Gastroesophageal sphincter (tissue), 4 donors: ENCODE measurements at regions not wholly inside any gene's neighbourhood (a gene's known extent, or its start where the extent isn't known, plus 50 kb on each side); places are given as distances from the start of the nearest gene placed in this dataset.

ENCODE experiments used
- ATAC-seq: fragments of 150-250 bp; one replicate; pipeline ENCODE4 v1.9.1; 2016; ENCODE audit warnings: mild to moderate bottlenecking, moderate library complexity
- H3K27ac ChIP-seq, 4 donors: fragments of 200-600 bp; sonication (generic) in 3 of 4; 1 replicate in 3 of 4; 2 replicates in 1 of 4; pipeline ENCODE4 v1.5.1; 2016 to 2019
- H3K27me3 ChIP-seq: fragments of 200-600 bp; sonication (generic); one replicate; pipeline ENCODE4 v1.5.1; 2019
- H3K36me3 ChIP-seq, 2 donors: fragments of 200-600 bp; sonication (generic); one replicate each; pipeline ENCODE4 v1.5.1; 2019; ENCODE audit warnings: control low read depth in 1 of 2
- H3K4me1 ChIP-seq, 3 donors: fragments of 200-600 bp; sonication (generic); 1 replicate in 2 of 3; 2 replicates in 1 of 3; pipeline ENCODE4 v1.5.1; 2016 to 2019; ENCODE audit warnings: control low read depth in 2 of 3
- H3K4me3 ChIP-seq, 2 donors: fragments of 200-600 bp; sonication (generic); one replicate each; pipeline ENCODE4 v1.5.1; 2019; ENCODE audit warnings: mild to moderate bottlenecking in 1 of 2, moderate library complexity in 1 of 2
- H3K9me3 ChIP-seq, 3 donors: fragments of 200-600 bp; sonication (generic); one replicate each; pipeline ENCODE4 v1.5.1; 2017 to 2019; ENCODE audit warnings: control low read depth in 2 of 3
- EP300 ChIP-seq: sonication (generic); formaldehyde crosslinking; IDR thresholded peaks from one replicate; pipeline ENCODE4 v1.6.1; 2017; ENCODE audit warnings: antibody characterized with exemption, mild to moderate bottlenecking
- POLR2A ChIP-seq, 2 donors: fragments of 450-650 bp; IDR thresholded peaks; one replicate each; pipeline ENCODE4 v1.6.1; 2017; ENCODE audit warnings: antibody characterized with exemption in 2 of 2, mild to moderate bottlenecking in 2 of 2, moderate library complexity in 1 of 2
- POLR2AphosphoS5 ChIP-seq: sonication (generic); formaldehyde crosslinking; IDR thresholded peaks from one replicate; pipeline ENCODE4 v1.6.1; 2017; ENCODE audit warnings: antibody characterized with exemption
- WGBS, 2 donors: methylation state at CpG; one replicate each; pipeline ENCODE4 v1.1.5; 2018; ENCODE audit warnings: low coverage in 1 of 2; 5-methylcytosine and 5-hydroxymethylcytosine counted together
- TF ChIP-seq, protein P1 (sequence below), 4 experiments: fragments of 200-600 bp in 2 of 4; fragments of 450-650 bp in 2 of 4; sonication (generic) in 1 of 4; IDR thresholded peaks; one replicate each; pipeline ENCODE4 v1.5.1; 2017 to 2019; ENCODE audit warnings: antibody characterized with exemption in 4 of 4, mild to moderate bottlenecking in 2 of 4, moderate library complexity in 2 of 4

DNA sequence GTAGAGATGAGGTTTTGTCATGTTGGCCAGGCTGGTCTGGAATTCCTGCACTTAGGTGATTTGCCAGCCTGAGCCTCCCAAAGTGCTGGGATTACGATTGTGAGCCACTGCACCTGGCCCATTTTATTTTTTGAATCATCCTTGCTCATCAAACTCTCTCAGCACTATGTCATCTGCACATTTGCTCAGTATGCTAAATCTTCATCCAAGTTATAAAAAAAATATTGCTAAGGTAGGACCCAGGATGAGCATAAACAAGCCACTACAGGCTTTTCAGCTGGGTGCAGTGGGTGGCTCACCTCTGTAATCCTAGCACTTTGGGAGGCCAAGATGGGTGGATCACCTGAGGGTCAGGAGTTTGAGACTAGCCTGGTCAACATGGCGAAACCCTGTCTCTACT, 510.1 kb upstream of the LARGE1 start:
- 48 to 75% methylated on average over 2 of the region's 2 CpGs for WGBS, 2 donors
- no peaks in the 10 kb centered on the region for H3K27me3 ChIP-seq
- H3K36me3 ChIP-seq: no peaks in the 10 kb centered on the region
- no peak overlapping the region for H3K27ac ChIP-seq
- TF ChIP-seq POLR2AphosphoS5 (no peak), POLR2A (IDR thresholded peaks at IDR 0.05) (no peak), EP300 (no peak)
- TF ChIP-seq, protein P1, sequence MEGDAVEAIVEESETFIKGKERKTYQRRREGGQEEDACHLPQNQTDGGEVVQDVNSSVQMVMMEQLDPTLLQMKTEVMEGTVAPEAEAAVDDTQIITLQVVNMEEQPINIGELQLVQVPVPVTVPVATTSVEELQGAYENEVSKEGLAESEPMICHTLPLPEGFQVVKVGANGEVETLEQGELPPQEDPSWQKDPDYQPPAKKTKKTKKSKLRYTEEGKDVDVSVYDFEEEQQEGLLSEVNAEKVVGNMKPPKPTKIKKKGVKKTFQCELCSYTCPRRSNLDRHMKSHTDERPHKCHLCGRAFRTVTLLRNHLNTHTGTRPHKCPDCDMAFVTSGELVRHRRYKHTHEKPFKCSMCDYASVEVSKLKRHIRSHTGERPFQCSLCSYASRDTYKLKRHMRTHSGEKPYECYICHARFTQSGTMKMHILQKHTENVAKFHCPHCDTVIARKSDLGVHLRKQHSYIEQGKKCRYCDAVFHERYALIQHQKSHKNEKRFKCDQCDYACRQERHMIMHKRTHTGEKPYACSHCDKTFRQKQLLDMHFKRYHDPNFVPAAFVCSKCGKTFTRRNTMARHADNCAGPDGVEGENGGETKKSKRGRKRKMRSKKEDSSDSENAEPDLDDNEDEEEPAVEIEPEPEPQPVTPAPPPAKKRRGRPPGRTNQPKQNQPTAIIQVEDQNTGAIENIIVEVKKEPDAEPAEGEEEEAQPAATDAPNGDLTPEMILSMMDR (IDR thresholded peaks at IDR 0.05): no peak
- H3K4me3 ChIP-seq: no peak overlapping the region
- no peaks in the 10 kb centered on the region for H3K9me3 ChIP-seq
- no peaks in the 10 kb centered on the region for H3K4me1 ChIP-seq
- no peak for ATAC-seq

DNA sequence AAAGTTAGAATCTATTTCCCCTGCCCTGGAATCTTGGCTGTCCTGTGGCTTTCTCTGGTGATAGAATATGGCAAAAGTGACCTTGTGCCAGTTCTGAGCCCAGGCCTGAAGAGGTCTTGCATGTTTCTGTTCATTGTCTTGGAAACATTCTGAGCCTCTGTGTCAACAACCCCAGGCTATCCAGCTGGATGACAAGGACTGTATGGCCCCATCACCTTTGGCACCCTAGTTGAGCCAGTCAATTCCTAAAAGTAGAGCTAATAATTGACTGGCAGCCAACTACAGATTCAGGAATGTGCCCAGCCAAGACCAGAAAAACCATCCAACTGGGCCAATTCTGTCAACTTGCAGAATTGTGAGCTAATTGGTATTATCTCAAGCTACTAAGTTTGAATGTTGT, 514.1 kb upstream of the LARGE1 start:
- no peaks in the 10 kb centered on the region for H3K9me3 ChIP-seq
- no peak for TF ChIP-seq POLR2A (IDR thresholded peaks at IDR 0.05)
- TF ChIP-seq, protein P1 (IDR thresholded peaks at IDR 0.05): no peak
- no peak for TF ChIP-seq EP300
- TF ChIP-seq POLR2AphosphoS5: no peak
- H3K36me3 ChIP-seq: no peaks in the 10 kb centered on the region
- H3K4me1 ChIP-seq: no peaks in the 10 kb centered on the region
- H3K4me3 ChIP-seq: no peak overlapping the region
- ATAC-seq: no peak
- H3K27me3 ChIP-seq: no peaks in the 10 kb centered on the region
- no peak overlapping the region for H3K27ac ChIP-seq

DNA sequence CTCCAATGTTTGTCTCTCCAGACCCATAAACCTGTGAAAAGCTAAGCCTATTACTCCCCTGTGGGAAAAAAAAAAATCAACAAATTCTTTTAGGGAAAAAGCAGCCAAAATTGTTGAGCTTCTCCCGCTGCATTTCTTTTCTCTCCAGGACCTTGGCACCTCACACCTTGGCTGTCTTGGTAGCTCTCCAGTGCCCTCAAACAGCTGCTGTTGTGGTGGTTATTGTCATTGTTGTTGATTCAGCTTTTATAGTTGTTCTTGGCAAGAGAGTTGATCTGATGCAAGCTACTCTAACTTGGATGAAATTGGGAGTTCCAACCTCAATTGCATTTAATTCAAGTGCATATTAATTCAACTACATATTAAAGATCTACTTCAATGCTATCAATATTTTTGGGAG, 516.9 kb upstream of the LARGE1 start:
- no peak for ATAC-seq
- no peaks in the 10 kb centered on the region for H3K4me1 ChIP-seq
- no peaks in the 10 kb centered on the region for H3K9me3 ChIP-seq
- H3K27ac ChIP-seq: no peak overlapping the region
- TF ChIP-seq POLR2AphosphoS5 (no peak), POLR2A (IDR thresholded peaks at IDR 0.05) (no peak), EP300 (no peak)
- WGBS, 2 donors: 85 to 100% methylated on average over 1 of the region's 1 CpG
- H3K36me3 ChIP-seq: no peaks in the 10 kb centered on the region
- no peak overlapping the region for H3K4me3 ChIP-seq
- no peaks in the 10 kb centered on the region for H3K27me3 ChIP-seq

DNA sequence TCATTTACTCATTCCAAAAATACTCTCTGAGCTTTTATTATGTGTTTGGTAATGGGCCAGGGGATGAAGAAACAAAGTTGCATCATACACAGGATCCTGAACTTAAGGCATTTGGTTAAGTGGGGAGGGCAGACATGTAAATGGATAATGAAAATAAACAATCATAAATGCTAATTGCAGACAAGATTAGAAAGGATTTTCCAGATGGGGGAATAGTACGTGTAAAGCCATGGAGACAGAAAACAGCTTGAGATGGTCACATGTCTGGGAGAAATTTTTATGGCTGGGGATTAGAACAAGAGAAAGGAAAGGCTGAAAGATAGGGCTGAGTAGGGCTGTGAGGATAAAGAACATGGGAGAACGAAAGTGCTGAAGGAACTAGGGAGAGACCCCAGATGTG, 534.3 kb upstream of the LARGE1 start:
- Histone ChIP-seq H3K4me3 (no peak overlapping the region), H3K9me3 (no peaks in the 10 kb centered on the region), H3K36me3 (no peaks in the 10 kb centered on the region), H3K27ac (no peak overlapping the region), H3K4me1 (no peaks in the 10 kb centered on the region), H3K27me3 (peaks cover 18% of the 10 kb centered on the region)
- TF ChIP-seq, protein P1 (IDR thresholded peaks at IDR 0.05): no peak
- TF ChIP-seq POLR2A (IDR thresholded peaks at IDR 0.05) (no peak), POLR2AphosphoS5 (no peak), EP300 (no peak)
- no peak for ATAC-seq
- 48 to 56% methylated on average over 2 of the region's 2 CpGs for WGBS, 2 donors

DNA sequence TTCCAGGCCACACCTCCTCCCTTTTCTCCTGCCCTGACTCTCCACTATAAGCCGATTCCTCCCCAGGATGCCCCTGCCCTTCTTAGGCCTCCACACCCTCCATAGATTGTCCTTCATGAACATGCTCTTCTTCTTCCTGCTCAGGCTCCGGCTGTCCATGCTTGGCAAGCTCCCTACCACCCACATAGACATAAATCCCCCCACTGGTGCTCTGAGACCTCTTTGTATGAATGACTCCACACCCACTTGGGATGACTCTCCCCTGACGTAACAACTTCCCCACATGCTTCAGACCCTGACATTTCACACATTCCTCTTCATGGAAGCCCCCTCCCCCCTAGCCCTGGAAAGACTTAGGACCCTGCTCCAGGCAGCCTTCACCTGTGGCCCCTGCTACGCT, 542.5 kb upstream of the LARGE1 start:
- no peaks in the 10 kb centered on the region for H3K9me3 ChIP-seq
- no peak for TF ChIP-seq POLR2A (IDR thresholded peaks at IDR 0.05)
- no peak for TF ChIP-seq POLR2AphosphoS5
- TF ChIP-seq, protein P1 (IDR thresholded peaks at IDR 0.05): no peak
- TF ChIP-seq EP300: no peak
- no peaks in the 10 kb centered on the region for H3K4me1 ChIP-seq
- H3K27ac ChIP-seq: no peak overlapping the region
- WGBS, 2 donors: 45 to 65% methylated on average over 3 of the region's 4 CpGs
- no peak overlapping the region for H3K4me3 ChIP-seq
- no peaks in the 10 kb centered on the region for H3K36me3 ChIP-seq
- H3K27me3 ChIP-seq: peaks cover 19% of the 10 kb centered on the region
- ATAC-seq: no peak

DNA sequence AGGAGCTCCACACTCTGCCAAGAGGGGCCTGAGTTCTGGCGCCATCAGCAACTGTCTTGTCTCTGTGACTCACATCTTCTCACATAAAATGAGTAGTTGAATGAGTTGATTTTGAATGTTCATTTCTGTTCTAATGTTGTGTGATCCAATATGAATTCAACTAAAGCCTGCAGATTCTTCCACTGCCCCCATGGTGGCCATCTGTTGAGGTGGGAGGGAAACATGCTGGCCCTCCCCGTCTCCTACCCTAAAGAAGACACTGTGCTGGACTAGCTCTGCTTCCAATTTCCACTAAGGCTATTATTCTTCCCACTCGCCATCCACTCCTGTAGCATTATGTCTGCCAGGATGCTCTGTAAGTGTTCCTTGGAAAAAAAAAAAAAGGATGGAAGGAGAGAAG, 555.6 kb upstream of the LARGE1 start:
- no peaks in the 10 kb centered on the region for H3K27me3 ChIP-seq
- no peak for TF ChIP-seq POLR2A (IDR thresholded peaks at IDR 0.05)
- TF ChIP-seq, protein P1 (IDR thresholded peaks at IDR 0.05): no peak
- TF ChIP-seq POLR2AphosphoS5: no peak
- H3K4me3 ChIP-seq: no peak overlapping the region
- H3K4me1 ChIP-seq: no peaks in the 10 kb centered on the region
- peaks cover 0 to 5% (median 0%) of the 10 kb centered on the region in 3 donors for H3K9me3 ChIP-seq
- no peak overlapping the region for H3K27ac ChIP-seq
- WGBS, 2 donors: 70 to 83% methylated on average over 2 of the region's 3 CpGs
- no peak for ATAC-seq
- H3K36me3 ChIP-seq: no peaks in the 10 kb centered on the region
